ENCODE measurements at regions not wholly inside any gene's neighbourhood (a gene's known extent, or its start where the extent isn't known, plus 50 kb on each side); places are given as distances from the start of the nearest gene placed in this dataset.

DNA sequence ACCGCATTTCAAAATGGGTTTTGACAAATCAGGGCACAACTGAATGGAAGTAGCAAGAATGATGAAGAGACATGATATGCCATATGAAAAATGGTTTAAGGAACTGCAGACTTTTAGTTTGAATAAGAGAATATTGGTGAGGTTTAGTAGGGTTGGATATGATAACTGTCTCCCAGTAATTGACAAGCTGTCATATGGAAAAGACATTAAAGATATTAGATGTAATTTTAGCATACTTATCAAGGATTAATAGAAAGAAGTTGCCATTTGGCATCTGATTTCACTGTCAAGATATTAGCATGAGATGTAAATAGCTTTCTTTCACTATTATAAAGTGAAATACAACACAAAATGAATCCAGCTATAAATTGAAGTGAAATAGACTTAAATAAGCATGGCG, 169.0 kb upstream of the MPDZ start:
- TF ChIP-seq CTCF (IDR thresholded peaks at IDR 0.05) (no peak), EP300 (IDR thresholded peaks at IDR 0.05) (no peak), POLR2AphosphoS5 (IDR thresholded peaks at IDR 0.05) (no peak)

Data from stomach (tissue), 4 donors.